HG03095 (cell line): ENCODE measurements at regions not wholly inside any gene's neighbourhood (a gene's known extent, or its start where the extent isn't known, plus 50 kb on each side); places are given as distances from the start of the nearest gene placed in this dataset.

ENCODE experiments used
- ATAC-seq: cut with Tn5 transposase; IDR thresholded peaks from one replicate; pipeline ENCODE4 v1.9.1; 2021; ENCODE audit warnings: moderate library complexity; ENCODE audit not compliant: unreplicated experiment

- ATAC-seq: no peak
These were observed 166.3 kb upstream of the RAB4A start for GRCh38 chr1:229104654-229105053.

GRCh38 chr1:229105109-229105508, 165.8 kb upstream of the RAB4A start:
- no peak for ATAC-seq

GRCh38 chr1:229105822-229106525, 164.9 kb upstream of the RAB4A start:
- no peak for ATAC-seq

GRCh38 chr1:229106526-229107125, 164.3 kb upstream of the RAB4A start:
- no peak for ATAC-seq

GRCh38 chr1:229107304-229107815, 163.6 kb upstream of the RAB4A start:
- ATAC-seq: no peak

GRCh38 chr1:229107972-229108371, 162.9 kb upstream of the RAB4A start:
- no peak for ATAC-seq

- no peak for ATAC-seq
These were observed 162.2 kb upstream of the RAB4A start for GRCh38 chr1:229108598-229109201.

- ATAC-seq: no peak
These were observed 161.6 kb upstream of the RAB4A start for GRCh38 chr1:229109320-229109761.

- no peak for ATAC-seq
These were observed 159.9 kb upstream of the RAB4A start for GRCh38 chr1:229110986-229111385.

- no peak for ATAC-seq
These were observed 159.1 kb upstream of the RAB4A start for GRCh38 chr1:229111703-229112319.

GRCh38 chr1:229112832-229113548, 157.9 kb upstream of the RAB4A start:
- no peak for ATAC-seq

GRCh38 chr1:229114315-229114714, 156.6 kb upstream of the RAB4A start:
- ATAC-seq: no peak

- no peak for ATAC-seq
These were observed 156.0 kb upstream of the RAB4A start for GRCh38 chr1:229114850-229115365.

GRCh38 chr1:229116114-229116513, 154.8 kb upstream of the RAB4A start:
- ATAC-seq: no peak

GRCh38 chr1:229117664-229118300, 153.1 kb upstream of the RAB4A start:
- ATAC-seq: no peak

- ATAC-seq: no peak
These were observed 152.3 kb upstream of the RAB4A start for GRCh38 chr1:229118477-229119061.

GRCh38 chr1:229119161-229119560, 151.8 kb upstream of the RAB4A start:
- ATAC-seq: no peak

GRCh38 chr1:229119876-229120275, 151.0 kb upstream of the RAB4A start:
- no peak for ATAC-seq

- no peak for ATAC-seq
These were observed 149.0 kb upstream of the RAB4A start for GRCh38 chr1:229121845-229122436.

- ATAC-seq: no peak
These were observed 148.3 kb upstream of the RAB4A start for GRCh38 chr1:229122606-229123005.
